HG03139 (cell line): ENCODE measurements at regions not wholly inside any gene's neighbourhood (a gene's known extent, or its start where the extent isn't known, plus 50 kb on each side); places are given as distances from the start of the nearest gene placed in this dataset.
"Not testable (repeated sequence)": the region's sequence is repeated elsewhere in the genome, so short reads cannot be mapped to it uniquely, and the experiment has no call there.

ENCODE experiments used
- ATAC-seq: cut with Tn5 transposase; IDR thresholded peaks from one replicate; pipeline ENCODE4 v1.9.1; 2021; ENCODE audit not compliant: unreplicated experiment

DNA sequence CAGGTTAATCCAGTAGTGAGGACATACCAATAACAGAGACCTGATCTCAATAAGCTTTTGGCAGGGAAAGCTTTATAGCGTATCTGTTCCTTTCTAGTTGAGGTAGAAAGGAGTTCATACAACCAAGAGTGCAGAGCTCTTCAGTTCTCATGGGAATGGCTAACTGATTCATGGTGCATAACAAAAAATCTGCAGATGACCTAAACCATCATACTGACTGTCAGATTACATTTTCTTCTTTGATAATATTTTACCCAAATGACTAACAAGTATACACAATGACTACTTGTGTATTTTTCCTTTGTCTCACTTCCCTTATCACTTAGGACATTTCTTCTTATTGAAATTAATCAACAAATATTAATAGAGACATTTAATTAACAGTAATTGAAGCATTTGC is 140.0 kb upstream of the SERTAD2 start:
- ATAC-seq = no peak

DNA sequence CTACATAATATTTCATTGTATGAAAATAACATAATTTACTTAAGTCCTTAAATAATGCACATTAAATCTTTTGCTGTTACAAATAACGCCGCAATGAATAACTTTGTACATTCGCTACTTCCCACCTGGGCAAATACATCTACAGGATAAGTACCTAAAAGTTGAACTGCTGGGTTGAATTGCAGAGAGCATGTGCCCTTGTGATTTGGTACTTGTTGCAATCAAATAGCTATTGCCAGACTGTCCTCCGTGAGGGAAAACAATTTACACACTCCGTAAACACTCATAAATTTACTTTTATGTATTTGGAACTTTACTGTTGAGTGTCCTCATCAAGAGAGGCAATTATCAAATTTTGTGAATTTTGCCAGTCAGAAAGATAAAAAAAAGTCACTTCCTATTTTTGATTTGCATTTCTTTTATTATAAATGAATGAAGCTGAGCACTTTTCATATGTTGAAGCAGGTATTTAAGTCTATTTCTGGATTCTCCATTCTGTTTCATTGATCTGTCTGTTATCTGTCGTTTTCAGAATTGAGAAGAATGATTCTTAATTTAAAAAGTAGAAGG is 140.8 kb upstream of the SERTAD2 start:
- no peak for ATAC-seq

DNA sequence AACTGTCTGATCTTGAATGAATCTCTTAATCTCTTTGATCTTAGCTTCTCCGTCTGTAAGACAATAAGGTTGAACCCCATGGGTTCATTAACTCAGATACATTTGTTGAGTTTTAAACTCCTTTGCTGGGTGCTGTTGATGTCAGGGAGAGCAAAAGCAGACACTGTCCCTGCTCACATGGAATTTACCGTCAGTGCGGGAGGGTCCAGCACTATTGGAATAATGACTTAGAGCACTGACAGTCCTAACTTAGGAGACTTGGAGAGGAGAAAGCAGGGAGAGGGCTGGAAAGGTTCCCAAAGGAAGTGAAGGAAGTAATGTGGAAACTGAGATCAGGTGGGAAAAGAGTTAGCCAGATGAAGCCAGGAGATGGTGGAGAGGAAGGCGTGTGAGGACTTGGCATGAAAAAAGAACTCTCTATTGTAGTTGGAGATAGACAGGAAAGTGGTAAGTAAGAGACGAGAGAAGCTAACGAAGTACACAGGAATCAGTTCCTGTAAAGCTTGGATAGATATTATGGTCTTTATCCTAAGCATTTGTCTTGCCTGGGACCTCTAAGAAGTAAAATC is 141.4 kb upstream of the SERTAD2 start:
- ATAC-seq = no peak

DNA sequence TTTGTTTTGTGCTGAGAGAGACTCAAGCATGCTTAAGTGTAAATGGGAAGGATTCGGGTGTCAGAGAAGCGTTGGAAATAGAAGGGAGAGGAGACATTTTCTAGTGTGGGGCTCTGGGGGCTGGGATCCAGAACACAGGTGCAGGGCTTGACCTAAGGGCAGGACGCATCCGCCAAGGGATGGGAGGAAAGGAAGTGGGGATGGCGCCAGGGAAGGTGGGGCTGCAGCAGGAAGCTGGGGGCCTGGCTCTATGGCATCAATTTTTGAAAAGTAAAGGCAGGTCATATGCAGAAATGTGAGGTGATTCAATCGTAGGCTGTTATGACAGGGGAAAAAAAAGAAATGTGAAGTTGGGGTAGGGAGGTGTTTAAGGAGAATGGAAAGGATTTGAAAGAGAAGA is 143.2 kb upstream of the SERTAD2 start:
- no peak for ATAC-seq

DNA sequence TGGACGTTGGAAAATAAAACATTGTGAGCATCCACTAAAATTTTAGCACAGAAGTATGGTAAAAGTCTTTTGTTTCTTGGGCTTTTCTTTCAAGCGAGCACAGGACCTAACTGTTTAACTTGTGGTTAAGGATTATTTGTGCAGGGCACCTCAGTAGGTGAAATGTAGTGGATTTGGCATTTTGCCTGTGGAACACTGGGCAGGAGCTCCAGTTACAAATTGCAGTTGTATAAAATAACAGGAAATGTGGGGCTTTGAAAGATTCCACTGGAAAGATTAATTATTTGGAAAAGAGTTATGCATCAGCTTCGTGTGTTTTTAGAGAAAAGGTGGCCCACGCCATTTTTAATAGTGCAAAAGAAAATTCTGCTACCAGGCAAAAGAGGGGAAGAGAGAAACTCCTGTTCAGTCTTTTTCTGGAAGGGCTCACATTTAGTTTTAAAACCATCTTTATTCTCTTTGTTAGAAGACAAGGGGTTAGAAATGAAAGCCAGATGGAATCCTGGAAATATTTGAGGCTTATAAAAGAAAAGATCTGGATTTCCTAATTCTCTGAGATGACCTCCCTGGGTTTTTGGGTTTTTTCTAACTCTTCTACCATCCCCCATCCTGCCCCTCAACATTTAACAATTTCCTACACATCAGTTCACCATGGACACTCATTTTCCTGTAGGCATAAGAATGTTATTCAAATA is 144.3 kb upstream of the SERTAD2 start:
- no peak for ATAC-seq

DNA sequence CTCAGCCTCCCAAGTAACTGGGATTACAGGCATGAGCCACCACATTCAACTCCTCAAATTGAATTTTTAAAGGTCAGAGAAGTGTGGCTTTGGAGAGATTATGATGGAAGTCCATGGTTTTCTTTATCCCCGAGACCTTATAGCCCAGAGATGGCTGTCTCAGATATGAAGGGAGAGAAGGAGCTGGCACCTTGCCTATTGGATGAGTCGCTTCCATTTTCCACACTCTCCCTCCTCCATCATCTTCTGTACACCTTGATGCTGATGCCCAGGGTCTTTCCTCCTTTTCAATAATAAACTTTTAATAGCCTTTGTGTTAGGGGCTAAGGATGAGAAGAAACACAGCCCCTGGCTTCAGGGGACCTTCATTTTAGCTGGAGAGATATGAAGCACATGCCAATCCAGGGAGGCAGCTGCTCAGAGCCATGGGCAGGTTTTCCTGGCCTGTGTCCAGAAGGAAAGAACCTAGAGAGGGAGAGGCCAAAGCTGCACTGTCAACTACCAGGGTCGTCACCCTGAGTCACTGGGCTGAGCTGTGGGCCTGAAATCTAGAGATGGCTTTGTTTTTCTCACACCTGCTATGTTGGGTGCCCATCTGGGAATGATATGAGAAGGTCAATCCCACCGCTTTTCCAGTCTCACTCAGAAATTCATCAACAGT is 146.0 kb upstream of the SERTAD2 start:
- no peak for ATAC-seq

DNA sequence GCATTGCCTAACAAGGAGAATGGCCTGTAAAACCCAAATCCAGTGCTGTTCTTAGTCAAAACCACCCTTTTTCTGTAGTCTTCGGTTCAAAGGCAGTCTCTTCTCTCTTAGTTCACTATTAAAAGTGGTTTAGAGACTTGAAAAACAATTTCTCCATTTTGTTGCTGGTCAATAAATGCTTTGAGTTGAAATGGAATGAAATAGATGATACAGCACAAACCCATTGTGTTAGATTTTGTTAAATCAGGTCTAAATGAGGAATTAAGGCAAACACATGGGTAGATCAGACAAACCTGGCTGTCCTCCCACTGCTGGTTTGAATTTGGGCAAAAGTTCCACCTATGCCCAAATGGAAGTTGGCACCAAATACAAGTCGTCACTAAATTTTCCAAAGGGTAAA is 150.1 kb upstream of the SERTAD2 start:
- no peak for ATAC-seq

DNA sequence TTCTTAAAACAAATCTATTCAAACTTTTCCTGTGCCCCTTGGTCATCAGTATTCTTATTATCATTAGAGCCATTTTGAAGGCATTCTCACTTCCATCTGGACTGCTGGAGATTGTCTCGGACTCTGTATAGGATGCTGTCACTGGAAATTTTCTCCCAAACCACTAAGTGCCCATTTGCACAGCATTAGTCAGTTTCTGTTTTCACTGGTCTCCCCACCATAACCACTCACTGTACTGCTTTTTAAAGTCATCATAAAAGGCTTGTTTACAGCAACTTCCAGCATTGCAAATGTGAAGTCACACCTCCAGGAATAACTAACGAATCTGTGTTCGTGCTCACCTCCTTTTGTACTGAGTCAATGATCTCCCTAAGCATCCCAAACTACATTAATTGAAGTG is 150.9 kb upstream of the SERTAD2 start:
- no peak for ATAC-seq

DNA sequence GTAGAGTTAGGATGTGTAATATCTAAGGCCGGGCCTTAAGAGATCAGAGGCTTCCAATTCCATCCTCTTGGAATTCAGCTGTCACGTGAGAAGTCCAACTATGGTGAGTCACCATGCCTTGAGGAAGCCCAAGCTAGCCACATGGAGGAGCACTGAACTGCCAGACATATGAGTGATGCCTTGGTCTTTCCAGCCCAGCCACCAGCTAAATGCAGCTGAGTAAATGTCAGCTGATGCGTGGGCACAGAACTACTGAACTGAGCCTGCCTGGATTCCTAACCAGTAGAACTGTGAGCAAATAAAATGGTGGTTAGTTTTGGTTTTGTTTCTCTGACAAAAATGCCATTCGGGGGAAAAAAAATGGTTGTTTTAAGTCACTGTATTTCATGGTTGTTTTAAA is 153.7 kb upstream of the SERTAD2 start:
- no peak for ATAC-seq

DNA sequence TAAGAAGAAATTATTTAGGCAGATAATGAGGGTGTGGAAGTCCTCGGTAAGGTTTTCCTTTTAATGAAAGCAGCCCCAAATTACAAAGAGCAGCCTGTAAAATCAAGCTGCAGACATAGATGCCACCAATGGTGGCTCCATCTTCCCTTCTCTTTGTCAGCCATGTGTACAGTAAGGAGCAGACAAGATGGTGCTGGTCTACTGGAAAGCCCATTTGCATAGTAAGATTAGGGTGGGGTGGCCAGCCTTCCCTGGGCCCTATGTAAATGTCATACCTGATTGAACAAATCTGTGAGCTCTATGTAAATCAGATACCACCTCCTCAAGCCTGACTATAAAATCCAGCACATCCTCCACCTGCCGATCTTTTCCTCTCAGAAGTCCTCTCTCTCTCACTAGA is 154.4 kb upstream of the SERTAD2 start:
- ATAC-seq = no peak

DNA sequence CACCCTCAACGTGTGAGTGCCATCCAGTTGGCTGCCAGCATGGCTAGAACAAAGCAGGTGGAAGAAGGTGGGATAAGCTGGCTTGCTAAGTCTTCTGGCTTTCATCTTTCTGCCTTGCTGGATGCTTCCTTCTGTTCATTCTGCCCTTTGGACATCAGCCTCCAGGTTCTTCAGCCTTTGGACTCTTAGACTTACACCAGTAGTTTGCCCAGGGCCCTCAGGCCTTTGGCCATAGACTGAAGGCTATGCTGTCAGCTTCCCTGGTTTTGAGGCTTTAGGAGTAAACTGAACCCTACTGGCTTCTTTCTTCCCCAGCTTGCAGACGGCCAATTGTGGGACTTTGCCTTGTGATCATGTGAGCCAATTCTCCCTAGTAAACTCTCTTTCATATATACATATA is 155.0 kb upstream of the SERTAD2 start:
- ATAC-seq = no peak

DNA sequence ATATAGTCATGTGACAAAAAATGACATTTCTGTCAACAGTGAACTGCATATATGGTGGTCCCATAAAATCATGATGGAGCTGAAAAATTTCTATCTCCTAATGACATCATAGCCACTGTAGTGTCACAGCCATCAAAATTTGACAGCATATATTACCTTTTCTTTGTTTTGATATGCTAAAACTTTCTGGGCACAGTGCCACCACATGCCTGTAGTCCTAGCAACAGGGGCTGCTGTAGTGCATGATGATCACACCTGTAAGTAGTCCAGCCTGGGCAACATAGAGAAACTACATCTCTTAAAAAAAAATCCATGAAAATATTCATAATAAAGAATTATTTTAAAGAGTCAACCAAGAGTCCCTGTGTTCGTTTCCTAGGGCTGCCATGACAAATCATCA is 155.5 kb upstream of the SERTAD2 start:
- no peak for ATAC-seq

DNA sequence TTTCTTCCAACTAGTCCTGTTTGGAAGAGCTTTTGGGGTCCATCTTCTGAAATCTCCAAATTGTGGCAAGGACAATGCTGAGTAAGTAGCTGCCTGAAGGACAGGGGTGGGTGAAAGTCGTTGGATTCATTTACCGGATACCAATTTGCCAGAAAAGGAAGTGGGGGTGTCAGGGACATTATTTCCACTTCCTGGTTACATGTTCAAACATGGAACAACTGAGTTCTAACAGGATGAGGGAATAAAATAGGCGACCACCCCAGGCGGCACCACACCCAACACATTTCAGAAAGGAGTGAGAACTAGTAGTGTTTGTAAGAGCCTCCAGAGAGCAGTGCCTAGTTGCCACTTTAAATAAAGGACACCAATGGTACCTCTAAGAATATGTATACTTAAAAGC is 158.6 kb upstream of the SERTAD2 start:
- ATAC-seq = no peak

DNA sequence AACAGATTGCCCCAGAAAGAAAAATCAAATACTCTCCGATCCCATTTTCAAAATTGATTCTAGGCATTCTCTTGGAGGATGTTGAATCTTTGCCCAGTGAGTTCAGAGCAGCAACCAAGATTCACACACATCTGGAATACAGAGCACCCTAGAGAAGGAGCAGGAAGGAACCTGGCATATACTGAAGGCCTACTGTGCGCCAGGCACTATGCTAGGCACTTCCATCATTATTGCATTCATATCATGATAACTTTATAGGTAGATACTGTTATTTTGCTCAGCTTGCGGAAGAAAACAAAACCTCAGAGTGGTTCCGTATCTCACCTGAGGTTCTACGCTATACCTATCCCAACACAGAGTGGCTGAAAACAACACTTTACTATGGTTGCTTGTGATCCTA is 160.3 kb upstream of the SERTAD2 start:
- ATAC-seq = no peak

DNA sequence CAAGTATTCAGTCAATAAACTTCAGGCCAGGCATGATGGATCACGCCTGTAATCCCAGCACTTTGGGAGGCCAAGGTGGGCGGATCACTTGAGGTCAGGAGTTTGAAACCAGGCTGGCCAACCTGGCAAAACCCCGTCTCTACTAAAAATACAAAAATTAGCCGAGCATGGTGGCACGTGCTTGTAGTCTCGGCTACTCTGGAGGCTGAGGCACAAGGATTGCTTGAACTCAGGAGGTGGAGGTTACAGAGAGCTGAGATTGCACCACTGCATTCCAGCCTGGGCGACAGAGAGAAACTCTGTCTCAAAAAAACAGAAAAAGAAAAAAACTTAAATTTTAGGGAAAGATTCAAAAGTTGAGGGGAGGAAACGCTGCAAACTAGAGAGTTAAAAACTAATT is 162.8 kb upstream of the SERTAD2 start:
- not testable (repeated sequence) for ATAC-seq

DNA sequence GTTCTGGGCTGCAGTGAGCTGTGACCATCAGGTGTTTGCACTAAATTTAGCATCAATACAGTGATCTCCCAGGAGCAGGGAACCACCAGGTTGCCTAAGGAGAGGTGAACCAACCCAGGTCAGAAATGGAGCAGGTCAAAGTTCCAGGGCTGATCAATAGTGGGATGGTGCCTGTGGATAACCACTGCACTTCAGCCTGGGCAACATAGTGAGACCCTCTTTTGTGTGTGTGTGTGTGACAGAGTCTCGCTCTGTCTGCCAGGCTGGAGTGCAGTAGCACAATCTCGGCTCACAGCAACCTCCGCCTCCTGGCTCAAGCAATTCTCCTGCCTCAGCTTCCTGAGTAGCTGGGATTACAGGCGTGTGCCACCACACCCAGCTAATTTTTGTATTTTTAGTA is 163.7 kb upstream of the SERTAD2 start:
- no peak for ATAC-seq

DNA sequence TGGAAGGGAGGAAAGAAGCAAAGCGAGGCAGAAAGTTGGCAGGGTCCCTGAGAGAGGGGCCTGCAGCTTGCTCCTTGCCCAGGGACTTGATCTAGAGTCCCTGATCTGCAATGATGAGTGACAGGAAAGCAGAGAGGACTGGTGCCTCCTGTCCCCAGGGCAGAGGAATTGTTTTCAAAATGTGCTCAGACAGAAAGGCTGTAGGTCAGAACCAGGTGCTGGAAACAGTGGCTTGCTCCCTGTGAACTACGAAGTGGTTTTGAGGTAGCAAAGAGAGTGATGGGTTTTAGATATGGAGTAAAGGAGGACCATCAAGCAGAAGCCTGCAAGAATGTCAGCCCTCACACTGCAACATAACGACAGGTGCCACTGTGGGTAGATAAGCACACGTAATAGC is 164.9 kb upstream of the SERTAD2 start:
- ATAC-seq = no peak

DNA sequence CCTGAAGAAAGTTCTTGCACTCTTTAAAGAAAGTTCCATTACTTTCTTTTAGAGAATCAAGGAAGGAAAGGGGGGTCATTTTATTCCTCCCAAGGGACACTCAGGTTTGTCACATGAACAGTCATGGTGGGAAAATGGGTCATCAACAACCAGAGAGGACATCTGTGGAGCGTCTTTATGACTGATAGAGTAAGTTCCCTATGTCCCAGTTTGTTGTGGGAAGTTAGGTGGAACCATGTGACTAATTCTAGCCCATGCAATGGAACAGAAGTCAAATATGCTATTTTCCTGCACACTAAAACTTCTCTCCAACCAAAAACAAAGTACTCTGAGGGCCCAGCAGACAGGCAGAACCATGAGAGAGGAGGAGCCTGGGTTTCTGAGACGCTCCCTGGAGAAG is 165.6 kb upstream of the SERTAD2 start:
- peak; percentile 13 for ATAC-seq

DNA sequence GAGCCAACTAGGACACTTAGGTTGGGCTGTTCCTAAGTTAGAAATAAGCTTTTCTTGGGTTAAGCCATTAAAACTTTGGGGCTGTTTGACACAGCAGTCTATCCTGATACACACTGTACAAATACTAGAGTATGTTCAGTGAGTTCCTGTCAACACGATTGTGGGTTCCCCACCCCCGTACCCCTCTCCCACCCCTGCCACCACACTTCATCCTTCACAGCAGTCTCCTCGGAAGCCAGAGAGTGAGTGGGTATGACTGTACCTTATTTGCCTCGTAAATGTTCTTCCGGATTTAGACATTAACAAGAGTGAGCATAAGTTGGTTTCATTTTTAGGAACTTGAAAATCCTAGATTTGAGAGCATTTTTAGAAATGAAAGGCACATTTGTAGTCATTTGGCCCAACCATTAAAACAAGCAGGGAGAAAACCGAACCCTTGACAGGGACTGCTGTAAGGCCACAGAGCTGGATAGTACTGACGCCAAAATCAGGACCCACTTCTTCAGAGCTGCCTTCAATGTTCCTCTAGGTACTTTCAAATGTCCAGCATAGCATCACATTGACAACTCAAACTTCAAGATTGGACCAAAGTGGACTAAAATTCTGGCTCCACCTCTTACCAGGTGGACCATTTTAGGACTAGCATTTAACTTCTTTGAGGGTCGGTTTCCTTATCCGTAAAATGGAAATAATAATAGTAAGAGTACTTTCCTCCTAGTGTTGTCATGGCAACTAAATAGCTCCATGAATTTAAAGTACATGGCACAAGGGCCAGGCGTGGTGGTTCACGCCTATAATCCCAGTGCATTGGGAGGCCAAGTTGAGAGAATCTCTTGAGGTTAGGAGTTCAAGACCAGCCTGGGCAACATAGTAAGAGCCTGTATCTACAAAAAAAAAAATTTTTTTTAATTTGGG is 166.3 kb upstream of the SERTAD2 start:
- ATAC-seq = peak; percentile 82

DNA sequence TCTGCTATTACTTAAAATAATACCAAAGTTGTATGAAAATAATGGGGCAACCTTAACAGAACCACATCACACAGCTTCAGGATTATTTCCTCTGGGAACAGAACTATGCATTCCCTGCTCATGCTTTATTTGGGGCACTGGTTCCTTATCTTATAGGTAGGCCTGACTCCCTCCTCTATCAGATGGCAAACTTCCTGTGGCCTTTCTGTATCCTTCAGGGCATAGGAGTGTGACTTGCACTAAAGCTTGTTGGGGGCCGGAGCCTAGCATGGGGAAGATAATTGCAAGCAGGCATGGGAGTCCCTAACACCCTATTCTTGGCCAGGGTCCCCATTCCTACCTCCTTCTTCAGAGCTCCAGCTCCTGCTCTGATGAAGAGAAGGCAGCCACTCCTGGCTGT is 167.2 kb upstream of the SERTAD2 start:
- ATAC-seq = no peak

DNA sequence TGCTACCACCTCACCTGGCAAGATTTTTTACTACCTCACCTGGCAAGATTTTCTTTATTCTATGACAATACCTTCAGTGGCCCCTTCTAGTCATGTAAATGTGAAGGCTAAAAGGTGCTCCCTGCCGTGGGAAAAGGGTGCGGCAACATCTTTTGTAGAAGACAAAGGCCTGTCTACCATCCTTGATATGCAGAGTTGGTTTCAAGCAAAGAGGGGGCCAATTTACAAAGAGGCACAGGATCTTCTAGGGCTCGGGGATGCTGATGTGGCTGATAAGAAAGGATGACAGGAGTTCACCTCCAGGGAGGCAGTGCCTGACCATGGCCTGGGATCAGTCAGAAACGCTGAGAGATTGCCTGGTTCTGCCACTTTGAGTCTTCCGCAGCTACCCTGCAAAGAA is 165.4 kb upstream of the SLC1A4 start:
- ATAC-seq = no peak
